H1 (cell line): ENCODE measurements at regions not wholly inside any gene's neighbourhood (a gene's known extent, or its start where the extent isn't known, plus 50 kb on each side); places are given as distances from the start of the nearest gene placed in this dataset.

Experiments
- CTCF ChIA-PET: fragments of 300-600 bp; sonication (Branson Sonifier 250); formaldehyde crosslinking; loops from one replicate; lab custom pipeline; 2021; ENCODE audit not compliant: partially characterized antibody; lab: Charles Lee
- POLR2A ChIA-PET: fragments of 300-600 bp; sonication (Branson Sonifier 250); formaldehyde crosslinking; loops from one replicate; lab custom pipeline; 2021; ENCODE audit warnings: inconsistent platforms; ENCODE audit not compliant: partially characterized antibody; lab: Charles Lee
- DNase-seq, 2 experiments: peaks; one replicate each; pipeline versions ENCODE4 v3.0.0 to v3.0.0-alpha.2; 2010 to 2022; ENCODE audit warnings: low spot score in 2 of 2, low read depth in 1 of 2, mixed read lengths in 1 of 2
- FAIRE-seq: peaks from 2 replicates; lab custom pipeline; 2011; peaks lifted over from hg19 to GRCh38; lab: Jason Lieb, UNC
- H2AFZ ChIP-seq: 2 replicates; pipeline ENCODE4 v1.8.1; 2012; ENCODE audit warnings: low read length, inconsistent platforms
- H2AK5ac ChIP-seq: 2 replicates; pipeline ENCODE4 v1.6.1; 2013; ENCODE audit warnings: low read depth, low read length
- H2BK120ac ChIP-seq: replicated peaks from 2 replicates; pipeline ENCODE3; 2013; ENCODE audit warnings: low read depth, low read length, inconsistent platforms
- H2BK12ac ChIP-seq: 2 replicates; pipeline ENCODE4 v1.6.1; 2013; ENCODE audit warnings: low read depth, low read length
- H2BK15ac ChIP-seq: 2 replicates; pipeline ENCODE4 v1.6.1; 2013; ENCODE audit warnings: low read length
- H2BK20ac ChIP-seq: 2 replicates; pipeline ENCODE4 v1.6.1; 2013; ENCODE audit warnings: low read length
- H2BK5ac ChIP-seq: 2 replicates; pipeline ENCODE4 v1.6.1; 2013; ENCODE audit warnings: low read depth, low read length
- H3K14ac ChIP-seq: 2 replicates; pipeline ENCODE4 v1.6.1; 2013; ENCODE audit warnings: inconsistent platforms; ENCODE audit not compliant: insufficient read length
- H3K18ac ChIP-seq: 2 replicates; pipeline ENCODE4 v1.6.1; 2013; ENCODE audit warnings: low read length; ENCODE audit errors: extremely low read depth
- H3K23ac ChIP-seq: 2 replicates; pipeline ENCODE4 v1.6.1; 2013; ENCODE audit warnings: inconsistent platforms; ENCODE audit not compliant: insufficient read length
- H3K23me2 ChIP-seq: 2 replicates; pipeline ENCODE4 v1.6.1; 2013; ENCODE audit warnings: low read depth, low read length
- H3K27ac ChIP-seq: 2 replicates; pipeline ENCODE4 v1.6.1; 2011; ENCODE audit warnings: low read depth, low read length, inconsistent platforms
- H3K27me3 ChIP-seq, 4 experiments: replicated peaks in 1 of 4; 1 replicate in 1 of 4; 2 replicates in 3 of 4; pipeline versions ENCODE4 v1.6.1 to v1.8.1; 2011 to 2013; ENCODE audit warnings: low read length in 3 of 4, mild to moderate bottlenecking in 3 of 4, inconsistent platforms in 2 of 4, mixed read lengths in 2 of 4, moderate library complexity in 1 of 4; ENCODE audit not compliant: control insufficient read depth in 3 of 4, insufficient read depth in 3 of 4; ENCODE audit errors: extremely low read depth in 1 of 4
- H3K36me3 ChIP-seq, 4 experiments: 2 replicates each; pipeline versions ENCODE4 v1.6.1 to v1.8.1; 2011 to 2013; ENCODE audit warnings: mild to moderate bottlenecking in 4 of 4, low read length in 3 of 4, moderate library complexity in 2 of 4, control low read depth in 1 of 4, inconsistent platforms in 1 of 4; ENCODE audit not compliant: insufficient read depth in 4 of 4, control insufficient read depth in 2 of 4
- H3K4ac ChIP-seq: replicated peaks from 2 replicates; pipeline ENCODE3; 2013; ENCODE audit warnings: low read length, low read depth, mixed read lengths, inconsistent platforms; ENCODE audit not compliant: insufficient read length
- H3K4me1 ChIP-seq, 4 experiments: replicated peaks in 1 of 4; 1 replicate in 1 of 4; 2 replicates in 3 of 4; pipeline versions ENCODE4 v1.6.1 to v1.8.1; 2011 to 2013; ENCODE audit warnings: low read length in 3 of 4, inconsistent platforms in 2 of 4, mixed read lengths in 1 of 4; ENCODE audit not compliant: insufficient read depth in 4 of 4, control insufficient read depth in 3 of 4
- H3K4me2 ChIP-seq, 2 experiments: 2 replicates each; pipeline versions ENCODE4 v1.6.1 to v1.8.1; 2011 to 2013; ENCODE audit warnings: low read depth in 2 of 2, low read length in 2 of 2, control low read depth in 1 of 2, inconsistent platforms in 1 of 2, mild to moderate bottlenecking in 1 of 2; ENCODE audit not compliant: insufficient read depth in 1 of 2
- H3K4me3 ChIP-seq, 4 experiments: fragments of 200-600, 300-600 bp in 1 of 4; sonication (generic), shearing (Covaris generic), sonication (Bioruptor Twin) in 1 of 4; 2 replicates each; pipeline versions ENCODE4 v1.5.1 to v1.8.1; 2011 to 2016; ENCODE audit warnings: low read length in 4 of 4, low read depth in 3 of 4, control low read depth in 2 of 4, inconsistent platforms in 2 of 4, mild to moderate bottlenecking in 2 of 4, mixed read lengths in 1 of 4, moderate library complexity in 1 of 4; ENCODE audit not compliant: insufficient read depth in 2 of 4; ENCODE audit errors: extremely low read depth in 1 of 4
- H3K56ac ChIP-seq: replicated peaks from 2 replicates; pipeline ENCODE3; 2013; ENCODE audit warnings: low read depth, mild to moderate bottlenecking, mixed read lengths, low read length, inconsistent platforms; ENCODE audit not compliant: insufficient read length
- H3K79me1 ChIP-seq: 2 replicates; pipeline ENCODE4 v1.6.1; 2013; ENCODE audit warnings: low read depth, low read length, control low read depth
- H3K79me2 ChIP-seq, 2 experiments: 2 replicates each; pipeline versions ENCODE4 v1.6.1 to v1.8.1; 2012 to 2013; ENCODE audit warnings: low read length in 2 of 2, mild to moderate bottlenecking in 2 of 2, inconsistent platforms in 1 of 2; ENCODE audit not compliant: insufficient read depth in 2 of 2, control insufficient read depth in 1 of 2
- H3K9ac ChIP-seq, 4 experiments: replicated peaks in 1 of 4; 1 replicate in 1 of 4; 2 replicates in 3 of 4; pipeline versions ENCODE4 v1.6.1 to v1.8.1; 2011 to 2013; ENCODE audit warnings: low read depth in 3 of 4, low read length in 3 of 4, control low read depth in 2 of 4, mild to moderate bottlenecking in 2 of 4, moderate library complexity in 2 of 4, inconsistent platforms in 1 of 4; ENCODE audit errors: extremely low read depth in 1 of 4
- H3K9me3 ChIP-seq, 2 experiments: 2 replicates each; pipeline versions ENCODE4 v1.6.1 to v1.8.1; 2012 to 2013; ENCODE audit warnings: mild to moderate bottlenecking in 2 of 2, moderate library complexity in 2 of 2, control low read depth in 1 of 2, inconsistent platforms in 1 of 2, low read depth in 1 of 2, low read length in 1 of 2, mixed read lengths in 1 of 2; ENCODE audit not compliant: insufficient read depth in 2 of 2
- H4K20me1 ChIP-seq, 2 experiments: replicated peaks in 1 of 2; 2 replicates each; pipeline versions ENCODE3 to v1.8.1; 2011 to 2013; ENCODE audit warnings: inconsistent platforms in 2 of 2, low read length in 2 of 2, mild to moderate bottlenecking in 1 of 2; ENCODE audit not compliant: insufficient read depth in 2 of 2, control insufficient read depth in 1 of 2
- H4K5ac ChIP-seq: 2 replicates; pipeline ENCODE4 v1.6.1; 2013; ENCODE audit warnings: low read length, low read depth, mixed read lengths, inconsistent platforms; ENCODE audit not compliant: insufficient read length
- H4K8ac ChIP-seq: 2 replicates; pipeline ENCODE4 v1.8.0; 2013; ENCODE audit warnings: mild to moderate bottlenecking, moderate library complexity, low read length, inconsistent platforms; ENCODE audit not compliant: insufficient read depth; ENCODE audit errors: extremely low read depth
- H4K91ac ChIP-seq: replicated peaks from 2 replicates; pipeline ENCODE3; 2013; ENCODE audit warnings: low read length, mixed read lengths, inconsistent platforms; ENCODE audit not compliant: insufficient read length
- BCL11A ChIP-seq, 2 experiments: IDR thresholded peaks; one replicate each; pipeline ENCODE4 v1.6.1; 2011; ENCODE audit warnings: low read depth in 2 of 2, low read length in 2 of 2, mild to moderate bottlenecking in 2 of 2
- CHD2 ChIP-seq: IDR thresholded peaks from 2 replicates; pipeline ENCODE4 v1.6.1; 2012; ENCODE audit warnings: low read length, improper control_type of control experiment
- GTF2F1 ChIP-seq: IDR thresholded peaks from 2 replicates; pipeline ENCODE4 v1.6.1; 2012; ENCODE audit warnings: low read depth, low read length, improper control_type of control experiment, borderline replicate concordance
- NRF1 ChIP-seq: IDR thresholded peaks from 2 replicates; pipeline ENCODE4 v1.6.1; 2011; ENCODE audit warnings: mild to moderate bottlenecking, low read depth, low read length, improper control_type of control experiment
- PHF8 ChIP-seq: fragments of 200-600 bp; sonication (generic); conservative IDR thresholded peaks from 2 replicates; pipeline ENCODE4 v1.7.1; 2012; ENCODE audit warnings: low read depth, mild to moderate bottlenecking, inconsistent platforms, low read length, moderate library complexity
- RFX5 ChIP-seq: IDR thresholded peaks from 2 replicates; pipeline ENCODE4 v1.6.1; 2011; ENCODE audit warnings: low read depth, low read length, improper control_type of control experiment, borderline replicate concordance
- RNF2 ChIP-seq: fragments of 200-900, 300-1000 bp; sonication (generic); IDR thresholded peaks from 2 replicates; pipeline ENCODE4 v1.7.1; 2016; ENCODE audit warnings: borderline replicate concordance, low read depth, mild to moderate bottlenecking, antibody characterized with exemption, low read length; ENCODE audit not compliant: poor library complexity, severe bottlenecking; ENCODE audit errors: missing control alignments
- SAP30 ChIP-seq: fragments of 300-600 bp; sonication (generic); IDR thresholded peaks from 2 replicates; pipeline ENCODE4 v1.7.1; 2012; ENCODE audit warnings: low read length, moderate library complexity, mild to moderate bottlenecking, inconsistent platforms; ENCODE audit not compliant: insufficient read depth, insufficient replicate concordance
- SP2 ChIP-seq: IDR thresholded peaks from 2 replicates; pipeline ENCODE4 v1.6.1; 2012; ENCODE audit warnings: mild to moderate bottlenecking, low read length, inconsistent platforms
- SUZ12 ChIP-seq: fragments of 200-600 bp; sonication (generic); IDR thresholded peaks from 2 replicates; pipeline ENCODE4 v1.6.1; 2012; ENCODE audit warnings: mild to moderate bottlenecking, inconsistent platforms, low read length, moderate library complexity, mixed read lengths
- TAF1 ChIP-seq: IDR thresholded peaks from 2 replicates; pipeline ENCODE4 v1.6.1; 2011; ENCODE audit warnings: mild to moderate bottlenecking, low read depth, low read length
- ZNF274 ChIP-seq: IDR thresholded peaks from 2 replicates; pipeline ENCODE4 v1.7.0; 2012; ENCODE audit warnings: low read length, borderline replicate concordance; ENCODE audit errors: extremely low read depth
- WGBS, 2 experiments: shearing (Covaris generic) in 1 of 2; methylation state at CpG; one replicate each; pipeline versions ENCODE4 v1.1.6 to v1.1.7; 2013 to 2015; ENCODE audit warnings: low lambda C conversion rate in 2 of 2, mixed read lengths in 2 of 2, inconsistent platforms in 1 of 2, low coverage in 1 of 2, missing lambda C conversion rate in 1 of 2; ENCODE audit not compliant: insufficient replicate concordance in 2 of 2, insufficient coverage in 1 of 2, insufficient read length in 1 of 2; ENCODE audit errors: extremely low coverage in 1 of 2, missing lambda C conversion rate in 1 of 2; 5-methylcytosine and 5-hydroxymethylcytosine counted together
- TF ChIP-seq, protein P1 (sequence below): IDR thresholded peaks from 2 replicates; pipeline ENCODE4 v1.6.1; 2012; ENCODE audit warnings: inconsistent platforms

DNA sequence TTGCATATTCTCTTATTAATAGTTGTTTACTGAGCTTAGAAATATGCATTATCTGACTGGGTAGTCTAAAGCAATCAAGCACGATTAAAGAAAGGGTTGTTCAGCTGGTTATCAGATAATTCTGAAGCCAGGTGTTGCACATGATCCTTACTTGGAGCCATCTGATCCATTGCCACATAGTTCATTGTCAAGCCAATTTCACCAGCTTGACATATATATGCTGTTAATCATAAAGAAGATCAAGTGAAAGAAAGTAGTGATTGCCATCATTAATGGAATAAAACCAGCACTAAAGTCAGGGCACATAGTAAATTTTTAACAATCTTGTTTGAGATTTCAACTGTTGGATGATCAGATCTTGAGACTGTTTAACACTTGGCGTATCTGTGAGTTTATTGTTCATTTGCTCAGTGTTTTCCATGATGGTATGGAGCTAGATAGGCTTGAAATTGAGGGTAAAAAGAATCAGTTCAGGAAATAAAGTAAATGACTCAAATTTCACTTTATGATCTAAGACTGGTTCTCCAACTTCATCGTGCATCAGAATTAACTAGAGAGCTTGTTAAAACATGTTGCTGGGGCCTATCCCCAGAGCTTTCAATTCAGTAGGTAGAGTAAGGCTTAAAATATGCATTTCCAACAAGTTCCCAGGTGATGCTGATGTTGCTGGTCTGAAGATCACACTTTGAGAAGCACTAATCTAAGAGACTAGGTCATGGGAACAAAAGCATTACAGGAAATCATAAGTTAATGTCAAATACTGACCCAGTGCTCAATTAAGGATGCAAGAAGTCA, 539.6 kb downstream of the SATB2 start:
- FAIRE-seq (no peak), DNase-seq (no peak)
- no peak overlapping the region for H3K23ac ChIP-seq
- no peak overlapping the region for H2BK120ac ChIP-seq
- no peaks in the 10 kb centered on the region for H3K79me2 ChIP-seq
- H3K27ac ChIP-seq, result no peak overlapping the region
- no peak overlapping the region for H3K4me3 ChIP-seq
- H3K36me3 ChIP-seq, result no peaks in the 10 kb centered on the region
- H3K4me2 ChIP-seq, result no peak overlapping the region
- no peak overlapping the region for H4K8ac ChIP-seq
- no peak overlapping the region for H3K56ac ChIP-seq
- CTCF ChIA-PET, result interaction anchor here (1.1 to 1.6 kb wide), 3 partner anchors 11 to 43 kb away, joined by 3 to 4 read pairs (median 3); no protein-coding TSS in a partner anchor
- 95% methylated on average over 3 of the region's 3 CpGs; no CpG with 5 or more reads in 1 of the 2 experiments for WGBS, 2 experiments
- no peak overlapping the region for H2BK20ac ChIP-seq
- no peaks in the 10 kb centered on the region for H3K79me1 ChIP-seq
- no peaks in the 10 kb centered on the region for H3K9me3 ChIP-seq
- H2BK15ac ChIP-seq, result no peak overlapping the region
- no peak overlapping the region for H4K5ac ChIP-seq
- H3K18ac ChIP-seq, result no peak overlapping the region
- no peaks in the 10 kb centered on the region for H4K20me1 ChIP-seq
- no peak overlapping the region for H3K14ac ChIP-seq
- no peak overlapping the region for H4K91ac ChIP-seq
- no peak overlapping the region for H3K4ac ChIP-seq
- no peaks in the 10 kb centered on the region for H3K4me1 ChIP-seq
- H2AFZ ChIP-seq, result no peak overlapping the region
- H2BK12ac ChIP-seq, result no peak overlapping the region
- no peak overlapping the region for H2BK5ac ChIP-seq
- H2AK5ac ChIP-seq, result no peak overlapping the region
- no peak overlapping the region for H3K9ac ChIP-seq
- POLR2A ChIA-PET, result no interaction called here
- H3K27me3 ChIP-seq, result no peaks in the 10 kb centered on the region
- no peaks in the 10 kb centered on the region for H3K23me2 ChIP-seq
- TF ChIP-seq SUZ12, result no peak
- no peak for TF ChIP-seq RFX5
- no peak for TF ChIP-seq GTF2F1
- no peak for TF ChIP-seq PHF8
- no peak for TF ChIP-seq SP2
- TF ChIP-seq ZNF274, result no peak
- TF ChIP-seq, protein P1, sequence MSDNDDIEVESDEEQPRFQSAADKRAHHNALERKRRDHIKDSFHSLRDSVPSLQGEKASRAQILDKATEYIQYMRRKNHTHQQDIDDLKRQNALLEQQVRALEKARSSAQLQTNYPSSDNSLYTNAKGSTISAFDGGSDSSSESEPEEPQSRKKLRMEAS, result no peak
- TF ChIP-seq CHD2, result no peak
- TF ChIP-seq RNF2, result no peak
- no peak for TF ChIP-seq TAF1
- TF ChIP-seq SAP30, result no peak
- no peak for TF ChIP-seq NRF1
- TF ChIP-seq BCL11A (IDR thresholded peaks at IDR 0.05; ENCODE audit: low read depth in 2 of 2, low read length in 2 of 2), result no peak
